IPS-18a (cell line): ENCODE measurements at regions not wholly inside any gene's neighbourhood (a gene's known extent, or its start where the extent isn't known, plus 50 kb on each side); places are given as distances from the start of the nearest gene placed in this dataset.

Experiments
- H3K27ac ChIP-seq: one replicate; pipeline ENCODE4 v1.5.1; 2013; ENCODE audit warnings: low read length
- H3K27me3 ChIP-seq: one replicate; pipeline ENCODE4 v1.6.1; 2013; ENCODE audit warnings: mild to moderate bottlenecking, low read length; ENCODE audit not compliant: control insufficient read depth, insufficient read depth
- H3K36me3 ChIP-seq: one replicate; pipeline ENCODE4 v1.6.1; 2013; ENCODE audit warnings: low read depth, low read length; ENCODE audit not compliant: control insufficient read depth
- H3K4me1 ChIP-seq: one replicate; pipeline ENCODE4 v1.6.1; 2013; ENCODE audit warnings: low read depth, low read length; ENCODE audit not compliant: control insufficient read depth
- H3K4me3 ChIP-seq: one replicate; pipeline ENCODE4 v1.5.1; 2013; ENCODE audit warnings: low read length
- H3K9ac ChIP-seq: one replicate; pipeline ENCODE4 v1.6.1; 2013; ENCODE audit warnings: mild to moderate bottlenecking, low read length, moderate library complexity
- H3K9me3 ChIP-seq: one replicate; pipeline ENCODE4 v1.6.1; 2013; ENCODE audit warnings: low read depth, low read length; ENCODE audit not compliant: control insufficient read depth

DNA sequence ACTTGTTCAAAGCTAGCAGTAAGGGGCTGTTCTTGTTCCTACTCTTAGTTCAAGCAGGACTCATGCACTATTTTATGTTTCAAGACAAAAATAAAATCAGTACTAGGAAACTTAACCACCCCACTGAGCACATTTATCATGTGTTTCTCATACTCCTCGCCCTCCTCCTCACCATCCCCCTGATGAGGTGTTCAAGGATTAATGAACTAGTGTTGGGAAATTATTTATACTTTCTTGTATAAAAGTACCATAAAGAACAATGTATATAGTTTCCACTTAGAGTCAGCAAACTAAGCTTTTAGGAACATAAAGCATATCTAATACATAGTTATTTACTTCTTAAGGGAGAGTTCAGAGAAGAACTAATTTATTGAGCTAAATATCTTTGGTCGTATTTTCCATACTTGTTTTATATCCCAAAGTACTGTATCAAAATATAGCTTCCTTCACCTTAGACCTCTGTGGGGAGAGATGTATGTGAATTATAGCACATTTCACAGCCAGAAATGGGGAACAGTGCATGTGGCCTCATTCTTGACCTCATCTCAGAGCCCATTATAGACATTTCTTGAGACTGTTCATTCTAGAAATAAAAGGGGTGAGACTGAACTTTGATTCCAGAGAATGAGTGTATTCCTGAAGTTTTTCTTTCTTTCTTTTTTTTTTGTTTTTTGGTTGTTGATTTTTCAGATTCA lies 326.5 kb upstream of the MAP3K7 start:
- H3K27ac ChIP-seq, result no peak overlapping the region
- no peak overlapping the region for H3K9ac ChIP-seq
- H3K4me3 ChIP-seq, result no peak overlapping the region
- H3K36me3 ChIP-seq, result no peaks in the 10 kb centered on the region
- peaks cover 6% of the 10 kb centered on the region for H3K9me3 ChIP-seq
- no peaks in the 10 kb centered on the region for H3K27me3 ChIP-seq
- H3K4me1 ChIP-seq, result no peaks in the 10 kb centered on the region

DNA sequence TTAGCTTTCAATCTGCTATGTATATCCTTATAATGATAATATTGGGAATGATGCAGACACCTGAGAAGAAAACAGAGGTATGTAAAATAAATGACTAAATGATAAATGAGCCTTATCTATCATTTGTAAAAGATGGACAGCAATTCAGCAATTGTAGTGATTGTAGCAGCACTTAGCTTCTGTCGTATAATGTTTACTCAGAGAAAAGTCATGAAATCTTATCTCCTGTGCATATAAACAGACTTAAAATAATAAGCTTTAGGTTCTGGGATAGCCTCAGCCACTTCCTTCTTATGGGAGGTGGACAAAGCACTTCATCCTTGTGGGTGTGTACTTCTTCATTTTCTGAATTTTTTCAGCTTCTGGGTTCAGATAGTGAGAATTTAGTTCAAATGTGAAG lies 324.8 kb upstream of the MAP3K7 start:
- Histone ChIP-seq H3K27me3 (no peaks in the 10 kb centered on the region), H3K9me3 (peaks cover 6% of the 10 kb centered on the region), H3K4me3 (no peak overlapping the region), H3K9ac (no peak overlapping the region), H3K4me1 (no peaks in the 10 kb centered on the region), H3K27ac (no peak overlapping the region), H3K36me3 (no peaks in the 10 kb centered on the region)

DNA sequence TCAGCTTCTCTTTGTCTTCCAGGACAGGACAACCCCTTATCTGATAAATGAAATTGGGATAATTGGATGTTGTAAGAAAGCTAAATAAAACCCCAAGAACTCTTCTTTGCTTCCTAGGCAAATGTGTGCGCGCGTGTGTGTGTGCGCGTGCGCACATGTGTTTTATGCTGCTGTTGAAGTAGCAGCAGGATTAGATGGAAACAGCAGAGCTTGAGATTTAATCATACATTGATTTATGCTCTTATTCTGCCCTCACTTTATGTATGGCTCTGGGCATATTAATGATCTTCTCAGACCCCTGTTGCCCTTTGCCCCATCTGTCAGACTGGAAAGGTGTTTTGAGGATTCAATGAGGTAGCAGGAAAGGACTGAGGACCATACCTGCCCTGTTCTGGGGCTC lies 324.0 kb upstream of the MAP3K7 start:
- H3K4me1 ChIP-seq, result no peaks in the 10 kb centered on the region
- H3K9me3 ChIP-seq, result peaks cover 6% of the 10 kb centered on the region
- no peak overlapping the region for H3K4me3 ChIP-seq
- no peak overlapping the region for H3K27ac ChIP-seq
- no peaks in the 10 kb centered on the region for H3K36me3 ChIP-seq
- no peak overlapping the region for H3K9ac ChIP-seq
- H3K27me3 ChIP-seq, result no peaks in the 10 kb centered on the region

DNA sequence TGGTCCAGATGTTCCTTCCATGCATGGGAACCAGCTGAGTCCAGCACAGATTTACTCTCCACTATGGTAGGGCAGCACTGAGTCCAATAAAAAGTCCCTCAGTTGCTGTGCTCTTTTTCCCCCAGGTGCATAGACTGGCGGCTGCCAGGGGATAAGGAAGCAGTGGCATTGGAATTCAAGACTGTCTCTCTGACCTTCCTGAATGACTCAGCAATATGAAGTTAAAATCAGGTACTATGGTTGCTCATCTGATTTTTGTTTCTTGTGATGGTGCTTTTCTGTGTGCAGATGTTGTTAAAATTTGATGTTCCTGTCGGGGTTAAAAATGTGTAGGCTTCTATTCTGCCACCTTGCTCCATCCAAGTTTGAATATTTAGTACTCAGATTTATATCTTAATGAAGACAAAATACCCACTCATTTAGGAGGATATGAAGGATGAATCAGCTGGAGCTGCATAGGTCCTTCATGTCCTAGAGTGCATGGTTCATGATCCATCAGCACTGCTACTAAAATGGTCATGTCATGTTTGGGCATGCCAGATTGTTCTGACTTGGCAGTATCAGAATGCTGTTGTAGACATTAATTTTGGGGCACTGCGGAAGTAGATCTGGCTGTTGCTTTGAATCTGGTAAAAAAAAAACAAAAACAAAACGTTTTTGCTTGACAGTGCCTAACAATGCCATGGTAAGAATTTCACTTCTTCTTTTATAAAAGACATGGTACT lies 321.2 kb upstream of the MAP3K7 start:
- no peak overlapping the region for H3K4me3 ChIP-seq
- H3K9ac ChIP-seq, result no peak overlapping the region
- no peak overlapping the region for H3K27ac ChIP-seq
- H3K4me1 ChIP-seq, result no peaks in the 10 kb centered on the region
- no peaks in the 10 kb centered on the region for H3K9me3 ChIP-seq
- no peaks in the 10 kb centered on the region for H3K36me3 ChIP-seq
- H3K27me3 ChIP-seq, result no peaks in the 10 kb centered on the region

DNA sequence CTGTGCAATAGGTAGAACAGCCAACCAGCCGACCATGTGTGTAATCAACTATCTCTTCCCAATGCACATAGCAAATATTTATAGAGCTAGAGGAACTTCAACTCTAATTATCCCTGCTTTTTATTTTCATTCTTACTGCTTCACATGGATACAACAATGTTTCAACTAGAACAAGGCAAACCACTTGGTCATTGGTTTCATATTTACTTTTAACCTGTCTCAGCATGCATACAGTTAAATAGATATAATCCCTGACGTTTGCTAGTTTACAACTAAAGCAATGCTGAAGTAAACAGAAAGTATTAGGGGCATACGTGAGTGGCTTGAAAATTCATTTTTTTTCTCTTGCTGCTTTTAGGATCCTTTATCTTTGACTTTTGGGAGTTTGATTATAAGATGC lies 318.5 kb upstream of the MAP3K7 start:
- no peaks in the 10 kb centered on the region for H3K4me1 ChIP-seq
- no peak overlapping the region for H3K27ac ChIP-seq
- H3K27me3 ChIP-seq, result no peaks in the 10 kb centered on the region

DNA sequence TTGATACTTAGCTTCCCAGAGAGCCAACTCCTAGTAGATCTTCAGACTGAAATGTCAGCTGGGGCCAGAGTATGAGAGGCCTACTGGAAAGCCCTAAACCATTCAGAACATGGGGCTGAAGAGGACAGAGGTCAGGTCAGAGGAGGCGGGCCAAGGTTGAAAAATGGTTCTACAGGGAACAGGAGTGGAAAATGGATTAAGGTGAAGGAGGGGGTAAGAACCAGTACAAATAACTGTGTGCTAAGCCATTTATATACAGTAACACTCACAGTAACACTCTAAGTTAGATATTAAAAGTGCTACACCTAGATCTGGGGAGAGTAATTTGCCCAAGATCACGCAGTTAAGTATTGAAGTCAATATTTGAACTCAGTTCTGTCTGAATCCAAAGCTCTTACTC lies 313.2 kb upstream of the MAP3K7 start:
- Histone ChIP-seq H3K4me1 (peaks cover 3% of the 10 kb centered on the region), H3K36me3 (no peaks in the 10 kb centered on the region), H3K27me3 (no peaks in the 10 kb centered on the region), H3K4me3 (no peak overlapping the region), H3K9me3 (no peaks in the 10 kb centered on the region), H3K27ac (no peak overlapping the region), H3K9ac (no peak overlapping the region)

More for the DNA sequence above, 318.5 kb upstream of the MAP3K7 start:
- Histone ChIP-seq H3K9me3 (no peaks in the 10 kb centered on the region), H3K36me3 (no peaks in the 10 kb centered on the region), H3K9ac (no peak overlapping the region), H3K4me3 (no peak overlapping the region)

DNA sequence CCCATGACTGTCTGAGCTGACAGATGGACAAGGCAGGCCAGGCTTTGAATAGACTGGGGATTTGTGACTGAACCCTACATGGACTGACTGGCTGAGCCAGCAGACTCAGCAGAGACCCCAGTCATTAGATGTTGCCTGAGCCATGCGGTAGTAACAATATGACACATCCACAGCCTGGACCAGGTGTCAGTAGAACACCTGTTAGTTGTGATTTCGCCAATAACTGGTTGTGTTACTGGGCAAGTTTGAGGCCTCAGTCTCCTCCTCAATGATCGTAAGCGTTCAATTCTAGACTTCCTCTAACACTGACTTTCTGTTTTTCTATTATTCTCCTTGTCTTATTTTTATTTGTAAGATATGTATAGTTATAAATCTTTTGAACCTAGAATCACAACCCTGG lies 311.9 kb upstream of the MAP3K7 start:
- no peaks in the 10 kb centered on the region for H3K36me3 ChIP-seq
- no peak overlapping the region for H3K9ac ChIP-seq

DNA sequence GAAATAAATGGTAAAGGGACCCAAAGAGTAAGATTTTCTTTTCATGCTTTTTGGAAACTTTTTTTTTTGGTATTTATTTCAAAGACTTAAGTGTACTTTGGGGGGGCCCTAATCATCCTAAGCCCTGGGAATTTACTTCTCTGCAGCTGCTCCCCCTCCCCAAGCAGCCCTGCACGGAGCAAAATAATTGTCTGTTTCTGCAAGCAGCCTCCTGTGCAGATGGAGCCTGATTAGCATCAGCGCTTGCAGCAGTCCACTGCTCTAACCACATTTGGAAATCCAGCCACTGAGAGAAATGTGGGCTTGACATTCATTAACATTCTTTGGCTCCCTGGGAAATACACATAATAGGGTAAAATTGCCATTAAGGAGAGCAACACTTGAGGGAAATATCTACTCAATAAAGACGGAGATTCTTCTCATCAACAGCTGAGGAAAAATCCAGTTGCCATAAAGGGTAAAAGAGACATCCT lies 309.2 kb upstream of the MAP3K7 start:
- peaks cover 3% of the 10 kb centered on the region for H3K4me1 ChIP-seq
- H3K4me3 ChIP-seq, result no peak overlapping the region
- no peaks in the 10 kb centered on the region for H3K9me3 ChIP-seq
- no peak overlapping the region for H3K27ac ChIP-seq
- H3K27me3 ChIP-seq, result no peaks in the 10 kb centered on the region
- no peaks in the 10 kb centered on the region for H3K36me3 ChIP-seq
- no peak overlapping the region for H3K9ac ChIP-seq

More for the DNA sequence above, 311.9 kb upstream of the MAP3K7 start:
- Histone ChIP-seq H3K27ac (no peak overlapping the region), H3K27me3 (no peaks in the 10 kb centered on the region), H3K4me3 (no peak overlapping the region), H3K9me3 (no peaks in the 10 kb centered on the region), H3K4me1 (peaks cover 3% of the 10 kb centered on the region)

DNA sequence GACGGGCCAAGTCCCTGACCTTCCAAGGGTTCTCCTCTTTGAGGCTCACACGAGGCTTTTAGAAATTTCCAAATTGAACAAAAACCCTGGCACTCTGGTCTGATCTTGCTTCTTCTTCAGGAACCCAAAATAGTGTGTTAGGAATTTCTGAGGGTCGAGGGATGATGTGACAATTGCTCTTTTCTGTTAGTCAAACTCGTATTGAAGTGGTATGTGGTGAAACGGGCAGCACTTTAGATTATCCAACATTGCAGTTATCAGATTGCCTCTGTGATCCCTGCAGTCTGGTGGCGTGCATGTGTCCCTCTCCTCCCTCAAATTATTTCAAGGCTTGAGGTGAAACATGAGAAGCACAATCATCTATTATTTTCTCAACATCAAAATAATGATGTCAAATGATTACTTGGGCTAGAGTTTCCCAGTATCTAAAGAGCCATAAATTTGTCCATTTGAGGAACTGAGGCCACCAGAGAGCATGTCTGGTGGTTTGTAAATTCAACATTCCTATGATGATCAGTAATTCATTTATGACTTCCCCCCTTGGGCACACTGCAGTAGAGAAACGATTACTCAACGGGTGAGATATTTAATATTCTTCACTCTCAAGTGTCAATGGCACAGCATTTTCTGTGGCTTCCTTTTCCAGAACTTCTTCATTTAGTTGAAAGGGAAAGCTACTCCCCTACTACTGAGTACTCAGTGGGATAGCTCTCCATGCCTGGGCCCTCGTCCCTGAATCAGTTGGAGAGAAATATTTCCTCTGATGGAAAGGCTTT lies 308.6 kb upstream of the MAP3K7 start:
- H3K9ac ChIP-seq, result no peak overlapping the region
- no peak overlapping the region for H3K27ac ChIP-seq
- H3K4me1 ChIP-seq, result peaks cover 6% of the 10 kb centered on the region
- H3K9me3 ChIP-seq, result no peaks in the 10 kb centered on the region
- no peaks in the 10 kb centered on the region for H3K27me3 ChIP-seq
- no peak overlapping the region for H3K4me3 ChIP-seq
- no peaks in the 10 kb centered on the region for H3K36me3 ChIP-seq

DNA sequence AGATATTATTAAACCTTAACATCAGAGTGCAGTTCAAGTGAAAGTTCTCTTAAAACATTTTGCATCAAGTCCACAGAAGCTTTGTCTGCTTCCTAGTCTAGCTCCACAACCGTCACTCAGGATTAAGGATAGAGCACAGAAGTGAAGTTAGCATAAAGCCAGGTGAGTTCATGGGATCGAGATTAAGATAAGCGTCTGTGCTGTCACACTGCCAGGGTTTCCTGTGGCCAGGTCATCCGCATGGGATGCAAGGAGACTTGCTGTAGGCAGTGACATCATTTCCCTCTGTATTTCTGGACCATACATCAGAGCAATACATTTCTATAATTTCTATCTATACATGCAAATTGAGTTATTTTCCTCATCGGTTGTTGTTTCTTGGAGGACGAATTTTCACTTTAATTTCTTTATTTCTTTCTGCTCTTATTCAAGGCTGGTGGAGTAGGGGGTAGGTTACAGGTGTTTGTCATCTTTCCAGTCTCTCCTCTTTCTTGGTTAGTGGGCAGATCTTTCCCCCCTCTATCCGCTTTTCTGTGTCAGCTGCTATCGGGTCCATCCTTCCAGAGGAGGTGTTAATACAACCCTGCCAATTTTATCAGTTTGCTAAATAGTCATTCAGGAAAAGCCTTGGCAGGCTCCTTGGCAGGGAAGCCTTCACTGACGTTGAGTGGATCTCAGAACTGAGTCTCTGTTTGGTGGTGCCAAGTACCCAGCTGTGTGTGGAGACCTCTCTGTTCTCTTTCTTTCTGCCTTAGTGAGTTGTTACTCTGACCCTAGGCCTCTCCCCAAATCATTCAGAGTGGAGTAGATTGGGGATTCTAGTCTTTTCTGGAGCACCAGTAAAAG lies 307.6 kb upstream of the MAP3K7 start:
- Histone ChIP-seq H3K27me3 (no peaks in the 10 kb centered on the region), H3K4me3 (no peak overlapping the region), H3K36me3 (no peaks in the 10 kb centered on the region), H3K9me3 (no peaks in the 10 kb centered on the region), H3K4me1 (peaks cover 8% of the 10 kb centered on the region), H3K9ac (no peak overlapping the region), H3K27ac (no peak overlapping the region)

DNA sequence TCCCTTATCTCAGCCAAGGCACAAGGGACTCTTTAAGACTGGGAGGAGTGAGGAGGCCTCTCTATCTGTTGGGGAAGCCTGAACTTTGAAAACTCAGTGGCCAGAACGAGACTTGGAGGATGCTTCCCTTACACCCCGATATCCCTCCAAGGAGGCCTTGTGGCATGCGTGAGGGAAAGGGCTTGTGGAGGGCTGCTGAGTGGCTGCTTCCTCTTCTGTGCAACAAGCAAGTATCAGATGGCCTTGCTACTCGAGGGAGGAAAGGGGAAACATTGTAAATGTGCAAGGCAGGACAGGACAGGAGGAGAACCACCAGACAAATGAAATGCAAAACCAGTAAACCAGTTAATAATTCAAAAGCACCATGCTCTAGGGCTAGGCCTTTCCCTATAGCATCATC lies 306.5 kb upstream of the MAP3K7 start:
- no peaks in the 10 kb centered on the region for H3K9me3 ChIP-seq
- no peak overlapping the region for H3K27ac ChIP-seq
- peaks cover 8% of the 10 kb centered on the region for H3K4me1 ChIP-seq
- H3K4me3 ChIP-seq, result no peak overlapping the region
- no peaks in the 10 kb centered on the region for H3K36me3 ChIP-seq
- no peak overlapping the region for H3K9ac ChIP-seq
- H3K27me3 ChIP-seq, result no peaks in the 10 kb centered on the region
